Type B pancreatic cell (in vitro differentiated cells): ENCODE measurements at regions not wholly inside any gene's neighbourhood (a gene's known extent, or its start where the extent isn't known, plus 50 kb on each side); places are given as distances from the start of the nearest gene placed in this dataset.

Source experiments
- DNase-seq: peaks from one replicate; pipeline ENCODE4 v3.0.0; 2021; ENCODE audit warnings: mixed read lengths; ENCODE audit not compliant: unreplicated experiment; ENCODE audit errors: extremely low spot score
- H3K27ac Mint-ChIP-seq: 2 replicates; pipeline ENCODE4 v1.8.0; 2021; ENCODE audit warnings: mild to moderate bottlenecking, mixed read lengths
- H3K27me3 Mint-ChIP-seq: 2 replicates; pipeline ENCODE4 v1.8.0; 2021; ENCODE audit warnings: mixed read lengths
- H3K36me3 Mint-ChIP-seq: 2 replicates; pipeline ENCODE4 v1.8.0; 2021; ENCODE audit warnings: mixed read lengths
- H3K4me1 Mint-ChIP-seq: one replicate; pipeline ENCODE4 v1.8.0; 2021; ENCODE audit warnings: mixed read lengths; ENCODE audit not compliant: unreplicated experiment
- H3K4me3 Mint-ChIP-seq: 2 replicates; pipeline ENCODE4 v1.8.0; 2021; ENCODE audit warnings: mild to moderate bottlenecking, mixed read lengths
- H3K9me3 Mint-ChIP-seq: 2 replicates; pipeline ENCODE4 v1.8.0; 2021; ENCODE audit warnings: mixed read lengths
- CTCF ChIP-seq: fragments of 200-600 bp; sonication (generic); conservative IDR thresholded peaks from 2 replicates; pipeline ENCODE4 v1.5.0; 2021; ENCODE audit warnings: antibody characterized with exemption, mild to moderate bottlenecking

GRCh38 chr2:4895371-4895770 lies 796.8 kb upstream of the SOX11 start:
- H3K27me3 Mint-ChIP-seq: no peaks in the 10 kb centered on the region
- H3K4me3 Mint-ChIP-seq: no peak overlapping the region
- no peak overlapping the region for H3K27ac Mint-ChIP-seq
- TF ChIP-seq CTCF: no peak
- H3K4me1 Mint-ChIP-seq: peaks cover 9% of the 10 kb centered on the region
- peaks cover 12% of the 10 kb centered on the region for H3K9me3 Mint-ChIP-seq
- H3K36me3 Mint-ChIP-seq: no peaks in the 10 kb centered on the region
- no peak for DNase-seq

GRCh38 chr2:4898706-4899105 lies 793.5 kb upstream of the SOX11 start:
- peaks cover 9% of the 10 kb centered on the region for H3K4me1 Mint-ChIP-seq
- peaks cover 6% of the 10 kb centered on the region for H3K9me3 Mint-ChIP-seq
- no peak overlapping the region for H3K4me3 Mint-ChIP-seq
- H3K36me3 Mint-ChIP-seq: no peaks in the 10 kb centered on the region
- H3K27me3 Mint-ChIP-seq: no peaks in the 10 kb centered on the region
- TF ChIP-seq CTCF: no peak
- peak overlapping the region; percentile 29 for H3K27ac Mint-ChIP-seq
- DNase-seq: no peak

GRCh38 chr2:4900242-4900641 lies 791.9 kb upstream of the SOX11 start:
- H3K9me3 Mint-ChIP-seq: peaks cover 6% of the 10 kb centered on the region
- no peaks in the 10 kb centered on the region for H3K36me3 Mint-ChIP-seq

GRCh38 chr2:4900861-4901770 lies 791.1 kb upstream of the SOX11 start:
- H3K36me3 Mint-ChIP-seq: no peaks in the 10 kb centered on the region
- H3K4me1 Mint-ChIP-seq: peaks cover 5% of the 10 kb centered on the region
- peaks cover 10% of the 10 kb centered on the region for H3K9me3 Mint-ChIP-seq
- peak overlapping the region; percentile 36 for H3K4me3 Mint-ChIP-seq
- no peak for TF ChIP-seq CTCF
- peak overlapping the region; percentile 40 for H3K27ac Mint-ChIP-seq
- H3K27me3 Mint-ChIP-seq: no peaks in the 10 kb centered on the region
- DNase-seq: no peak

More at GRCh38 chr2:4900242-4900641, 791.9 kb upstream of the SOX11 start:
- Mint-ChIP-seq H3K27ac (peak overlapping the region; percentile 40), H3K27me3 (no peaks in the 10 kb centered on the region), H3K4me3 (no peak overlapping the region), H3K4me1 (peaks cover 9% of the 10 kb centered on the region)
- no peak for TF ChIP-seq CTCF
- DNase-seq: no peak

GRCh38 chr2:4903656-4904348 lies 788.4 kb upstream of the SOX11 start:
- no peak overlapping the region for H3K27ac Mint-ChIP-seq
- H3K4me3 Mint-ChIP-seq: no peak overlapping the region
- H3K9me3 Mint-ChIP-seq: peaks cover 10% of the 10 kb centered on the region
- H3K36me3 Mint-ChIP-seq: no peaks in the 10 kb centered on the region
- no peak for TF ChIP-seq CTCF
- peaks cover 5% of the 10 kb centered on the region for H3K4me1 Mint-ChIP-seq
- H3K27me3 Mint-ChIP-seq: no peaks in the 10 kb centered on the region
- DNase-seq: no peak
